Stimulated activated CD4-positive, alpha-beta T cell treated with anti-CD3 and anti-CD28 coated beads, Interleukin-15, amount 100 ng/mL, for 24 hours (primary cell): ENCODE measurements at regions not wholly inside any gene's neighbourhood (a gene's known extent, or its start where the extent isn't known, plus 50 kb on each side); places are given as distances from the start of the nearest gene placed in this dataset.
"Not testable (repeated sequence)": the region's sequence is repeated elsewhere in the genome, so short reads cannot be mapped to it uniquely, and the experiment has no call there.

Experiments used
- DNase-seq: peaks from one replicate; pipeline ENCODE4 v3.0.0-alpha.2; 2020

DNA sequence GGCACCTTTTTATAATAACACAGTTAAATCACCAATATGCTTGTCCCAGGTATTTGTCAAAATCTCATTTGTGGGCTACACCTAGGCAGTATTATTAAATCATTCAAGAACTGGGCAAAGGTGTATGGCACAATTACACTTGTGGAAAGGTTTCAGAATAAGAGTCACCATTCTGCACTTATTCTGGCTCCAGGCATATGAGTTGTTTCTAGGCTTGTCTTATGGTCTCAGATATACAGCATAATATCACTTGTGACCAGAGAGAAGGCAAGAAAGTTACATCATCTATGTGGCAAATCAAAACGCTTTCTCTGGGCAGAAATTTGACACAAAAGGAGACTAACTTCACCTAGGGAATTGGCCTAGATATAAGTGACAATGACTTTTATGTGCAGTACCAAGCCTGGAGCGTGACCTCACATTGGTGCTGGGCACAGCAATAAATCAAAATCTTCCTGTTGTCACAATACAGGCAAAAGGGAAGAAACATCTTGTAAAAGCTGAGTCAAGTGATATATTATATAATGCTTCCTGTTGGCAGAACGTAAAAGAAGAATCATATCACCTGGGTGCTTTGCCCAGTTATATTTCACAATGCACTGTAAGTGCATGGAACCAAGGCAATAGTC is 959.9 kb upstream of the AMELY start:
- no peak for DNase-seq

DNA sequence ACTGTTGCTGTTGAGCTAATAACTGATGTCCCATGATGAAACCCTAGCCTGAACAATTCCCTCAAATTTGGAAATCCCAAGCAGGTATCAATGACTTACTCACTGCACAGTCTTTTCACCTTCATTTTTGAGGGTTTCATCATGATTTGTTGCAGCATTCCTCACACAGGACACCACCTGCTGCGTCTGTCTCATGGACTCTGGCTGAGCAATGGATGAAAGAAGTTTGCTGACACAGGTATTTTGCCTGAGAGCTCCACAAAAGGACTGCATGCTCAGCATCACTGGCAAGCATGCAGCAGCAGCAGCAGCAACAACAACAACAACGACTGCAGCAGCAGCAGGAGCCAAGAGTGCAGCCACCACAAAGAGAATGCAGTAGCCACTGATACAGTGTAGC is 955.4 kb upstream of the AMELY start:
- DNase-seq: no peak

DNA sequence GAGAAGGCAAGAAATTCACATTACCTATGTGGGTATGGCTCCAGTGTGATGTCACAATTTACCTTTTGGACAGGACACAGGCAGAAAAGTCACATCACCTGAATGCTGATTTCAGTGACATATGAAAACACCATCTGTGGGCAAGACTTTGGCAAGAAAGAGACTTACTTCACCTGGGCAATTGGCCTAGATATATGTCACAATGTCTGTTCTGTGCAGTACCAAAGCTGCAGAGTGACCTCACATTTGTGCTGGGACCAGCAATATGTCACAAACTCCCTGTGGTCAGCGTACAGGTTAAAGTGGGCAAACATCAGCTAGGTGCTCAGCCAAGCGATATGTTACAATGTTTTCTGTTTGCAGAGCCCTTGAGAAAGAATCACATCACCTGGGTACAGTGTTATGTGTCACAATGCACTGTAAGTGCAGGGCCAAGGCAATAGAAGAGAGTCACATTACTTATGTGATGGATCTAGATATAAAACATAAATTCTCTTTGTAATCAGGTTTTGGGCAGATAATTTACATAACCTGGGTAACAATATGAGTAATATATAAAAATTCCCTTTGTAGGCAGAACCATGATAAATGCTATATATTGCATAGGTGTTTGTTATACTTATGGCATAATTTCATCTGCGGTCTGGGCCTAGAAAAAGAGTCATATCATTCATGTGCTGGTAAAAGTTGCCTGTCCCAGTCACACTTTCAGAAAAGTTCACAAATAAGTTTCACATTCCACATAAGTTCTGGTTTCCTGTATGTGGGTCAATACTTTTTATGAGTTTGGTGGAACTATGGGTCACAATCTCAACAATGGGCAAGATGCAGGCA is 949.4 kb upstream of the AMELY start:
- no peak for DNase-seq

DNA sequence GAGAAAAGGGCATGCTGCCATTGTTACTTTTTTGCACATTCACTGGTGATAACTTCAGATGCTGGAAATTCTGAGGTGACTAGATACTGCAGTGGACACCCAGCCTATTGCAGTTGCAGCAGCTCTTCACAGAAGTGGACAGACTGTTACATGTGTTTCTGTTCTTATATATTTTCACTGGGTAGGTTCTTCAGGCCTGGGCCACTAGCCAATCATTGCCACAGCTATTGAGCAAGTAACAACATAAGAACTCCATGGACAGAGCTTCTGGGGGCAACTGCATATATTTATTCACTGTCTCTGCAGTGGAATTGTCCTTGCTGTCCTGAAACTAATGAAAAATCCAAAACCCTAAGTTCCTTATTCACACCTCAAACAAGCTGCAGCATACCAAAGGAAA is 938.6 kb upstream of the AMELY start:
- DNase-seq: no peak

DNA sequence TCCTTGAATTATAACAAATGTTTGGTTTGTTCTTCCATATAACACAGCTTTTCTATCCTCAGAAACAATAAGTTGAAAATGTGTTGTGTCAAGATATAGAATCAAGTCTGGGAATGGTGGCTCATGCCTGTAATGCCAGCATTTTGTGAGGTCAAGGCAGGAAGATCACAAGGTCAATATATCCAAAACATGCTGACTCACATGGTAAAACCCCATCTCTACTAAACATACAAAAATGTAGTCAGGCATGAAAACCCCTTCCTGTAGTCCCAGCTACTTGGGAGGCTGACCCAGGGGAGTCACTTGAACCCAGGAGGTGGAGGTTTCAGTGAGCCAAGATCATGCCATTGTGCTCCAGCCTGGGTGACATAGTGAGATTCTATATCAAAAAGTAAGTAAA is 934.2 kb upstream of the AMELY start:
- no peak for DNase-seq

DNA sequence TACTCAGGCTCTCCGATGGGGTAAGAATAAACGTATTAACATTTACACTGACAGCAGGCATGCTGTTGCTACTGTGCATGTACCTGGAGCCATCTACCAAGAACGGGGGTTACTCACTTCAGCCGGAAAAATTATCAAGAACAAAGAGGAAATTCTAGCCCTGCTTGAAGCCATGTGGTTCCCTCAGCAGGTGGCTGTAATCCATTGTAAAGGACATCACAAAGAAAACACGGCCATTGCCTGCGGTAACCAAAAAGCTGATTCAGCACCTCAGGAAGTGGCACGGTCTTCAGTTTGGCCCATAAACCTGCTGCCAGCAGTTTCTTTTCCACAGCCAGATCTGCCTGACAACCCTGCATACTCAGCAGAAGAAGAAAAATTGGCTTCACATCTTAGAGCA is 925.5 kb upstream of the AMELY start:
- DNase-seq: no peak

DNA sequence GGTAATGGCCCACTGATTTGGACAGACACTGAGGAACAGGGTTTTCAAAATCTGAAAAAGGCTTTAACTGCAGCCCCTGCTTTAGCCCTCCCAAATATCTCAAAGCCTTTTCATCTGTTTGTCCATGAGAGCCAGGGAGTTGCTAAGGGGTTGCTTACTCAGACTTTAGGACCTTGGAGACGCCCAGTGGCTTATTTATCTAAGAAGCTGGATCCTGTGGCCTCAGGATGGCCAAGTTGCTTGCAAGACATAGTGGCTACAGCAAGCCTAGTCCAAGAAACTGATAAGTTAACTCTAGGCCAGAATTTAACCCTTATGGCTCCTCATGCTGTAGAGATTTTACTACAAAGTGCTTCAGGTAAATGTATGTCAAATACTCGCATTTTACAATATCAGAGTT is 924.8 kb upstream of the AMELY start:
- DNase-seq: no peak

DNA sequence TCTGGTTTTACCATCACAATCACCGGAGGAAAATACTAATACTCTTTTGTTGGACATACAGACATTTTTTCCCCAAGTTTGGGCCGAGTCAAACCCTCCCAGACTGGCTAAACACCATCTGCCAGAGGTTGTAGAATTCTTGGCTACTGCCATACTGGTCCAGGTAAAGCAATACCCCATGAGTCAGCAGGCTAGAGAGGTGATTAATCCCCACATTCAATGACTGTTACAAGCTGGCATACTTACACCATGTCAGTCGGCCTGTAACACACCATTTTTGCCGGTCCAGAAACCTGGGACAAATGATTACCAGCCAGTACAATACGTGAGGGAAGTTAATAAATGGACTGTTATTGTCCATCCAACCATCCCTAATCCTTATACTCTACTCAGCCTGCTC is 923.9 kb upstream of the AMELY start:
- no peak for DNase-seq

DNA sequence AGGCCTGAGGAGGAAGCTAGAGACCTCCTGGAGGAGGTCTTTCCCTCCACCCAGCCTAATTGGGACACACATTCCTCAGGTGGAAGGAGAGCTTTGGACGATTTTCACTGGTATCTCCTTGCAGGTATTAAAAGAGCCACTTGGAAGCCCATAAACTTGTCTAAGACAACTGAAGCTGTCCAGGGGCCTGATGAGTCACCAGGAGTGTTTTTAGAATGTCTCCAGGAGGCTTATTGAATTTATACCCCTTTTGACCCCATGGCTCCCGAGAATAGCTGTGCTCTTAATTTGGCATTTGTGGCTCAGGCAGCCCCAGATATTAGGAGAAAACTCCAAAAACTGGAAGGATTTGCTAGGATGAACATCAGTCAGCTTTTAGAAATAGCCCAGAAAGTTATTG is 922.7 kb upstream of the AMELY start:
- DNase-seq: no peak

DNA sequence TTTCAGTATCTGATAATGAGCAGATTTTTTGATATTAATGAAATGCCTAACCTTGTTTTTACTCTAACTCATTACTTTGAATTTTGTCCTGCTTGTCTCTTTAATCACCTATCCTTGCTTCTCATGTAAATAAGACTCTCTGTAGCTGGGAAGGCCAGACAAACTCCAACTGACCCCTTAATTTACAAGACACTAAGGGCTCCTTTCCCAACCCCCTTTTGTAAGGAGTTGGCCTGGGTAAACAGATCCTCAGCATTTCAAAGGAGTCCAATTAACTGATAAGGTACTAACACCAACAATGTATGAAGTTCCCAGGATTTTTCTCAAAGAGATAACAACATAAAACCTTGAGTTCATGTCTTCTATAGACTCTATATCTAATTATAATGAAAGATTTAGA is 919.3 kb upstream of the AMELY start:
- DNase-seq: not testable (repeated sequence)

DNA sequence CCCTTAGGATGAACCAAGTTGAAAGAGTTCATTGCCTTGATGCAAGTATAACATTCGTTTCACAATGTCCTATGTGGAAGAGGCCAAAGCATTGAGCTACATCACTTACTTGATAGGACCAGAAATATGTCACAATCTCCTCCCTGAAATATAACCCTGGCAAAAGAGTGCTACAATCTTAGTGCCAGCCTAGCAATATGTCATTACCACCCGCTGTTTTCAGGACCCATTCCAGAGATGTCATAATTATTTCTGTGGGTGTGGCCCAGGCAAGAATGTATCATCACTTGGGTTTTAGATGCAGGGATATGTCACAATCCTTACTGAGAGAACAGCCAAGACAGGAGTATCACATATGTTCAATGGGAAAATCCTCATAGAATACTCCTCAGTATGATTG is 915.0 kb upstream of the AMELY start:
- DNase-seq: no peak

DNA sequence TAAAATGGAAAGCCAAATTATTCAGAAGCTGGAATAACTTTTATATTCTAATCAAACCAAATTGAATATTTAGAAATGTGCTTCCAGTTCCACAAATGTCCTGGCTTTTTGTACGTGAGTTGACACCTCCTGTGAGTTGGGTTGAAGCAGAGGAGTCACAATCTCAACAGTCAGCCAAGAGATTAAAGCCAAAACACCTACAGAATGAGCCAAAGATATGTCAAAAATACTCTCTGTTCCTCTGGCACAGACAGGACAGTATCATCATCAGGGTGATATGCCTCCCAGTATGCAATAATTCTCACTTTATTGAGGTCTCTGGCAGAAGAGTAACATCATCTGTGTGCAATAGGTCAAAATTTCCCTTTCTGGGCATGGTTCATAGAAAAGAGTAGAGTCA is 914.3 kb upstream of the AMELY start:
- DNase-seq: no peak

DNA sequence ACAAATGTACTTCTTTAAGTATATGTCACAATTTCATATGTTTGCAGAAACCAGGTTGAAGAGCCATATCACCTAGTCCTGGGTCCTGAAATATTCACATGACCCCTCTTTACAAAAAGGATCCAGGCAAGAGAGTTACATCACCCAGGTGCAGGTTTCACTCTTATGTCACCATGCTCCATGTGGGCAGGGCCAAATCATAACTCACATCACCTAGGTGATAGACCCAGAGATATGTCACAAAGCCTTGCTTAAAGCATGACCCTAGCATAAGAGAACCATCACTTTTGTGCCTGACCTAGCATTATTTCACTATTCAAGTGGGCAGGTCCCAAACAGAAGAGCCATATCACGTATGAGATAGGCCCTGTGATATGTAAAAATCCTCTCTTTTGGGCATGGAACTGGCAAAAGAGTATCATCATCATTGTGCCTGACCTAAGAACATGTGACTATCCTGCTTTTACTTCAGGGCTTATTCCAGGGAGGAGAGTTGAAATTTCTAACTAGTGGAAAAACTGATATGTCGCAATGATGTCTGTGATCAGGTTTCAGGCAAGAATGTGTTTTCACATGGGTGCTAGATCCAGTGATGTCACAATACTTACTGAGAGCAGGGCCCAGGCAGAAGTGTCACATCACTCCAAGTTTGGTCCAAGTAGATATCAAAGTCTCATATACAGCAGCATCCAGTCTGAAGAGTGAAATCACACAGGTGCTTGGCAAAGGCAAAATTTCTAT is 909.9 kb upstream of the AMELY start:
- no peak for DNase-seq

DNA sequence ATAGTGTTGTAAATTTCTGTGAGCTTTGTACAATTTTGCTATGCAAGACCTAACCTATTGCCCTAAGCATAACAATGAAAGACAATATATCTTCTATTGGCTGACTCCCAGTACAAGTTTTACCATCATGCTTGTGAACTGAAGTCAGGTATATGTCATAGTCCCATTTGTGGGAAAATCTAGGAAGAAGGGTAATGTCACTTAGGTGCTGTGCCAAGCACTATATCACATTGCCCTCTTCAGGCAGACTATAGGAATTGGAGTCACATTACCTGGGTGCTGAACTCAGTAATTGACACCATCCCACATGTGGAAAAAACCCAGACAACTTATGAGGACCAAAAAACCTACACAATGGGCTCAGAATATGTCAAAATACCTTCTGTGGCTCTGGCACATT is 907.4 kb upstream of the AMELY start:
- DNase-seq: no peak

DNA sequence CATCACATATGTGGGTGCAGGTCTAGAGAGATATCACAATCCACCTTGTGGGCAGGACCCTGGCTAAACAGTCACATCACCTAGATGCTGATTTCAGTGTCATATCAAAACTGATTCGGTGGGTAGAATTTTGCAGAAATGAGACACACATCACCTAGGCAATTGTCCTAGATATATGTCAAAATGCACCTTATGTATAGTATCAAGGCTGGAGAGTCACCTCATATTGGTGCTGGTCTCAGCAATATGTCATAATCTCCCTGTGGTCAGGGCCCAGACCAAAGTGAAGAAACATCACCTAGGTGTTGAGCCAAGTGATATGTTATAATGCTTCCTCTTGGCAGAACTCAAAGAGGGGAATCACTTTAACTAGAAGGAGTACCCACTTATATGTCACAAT is 905.0 kb upstream of the AMELY start:
- no peak for DNase-seq

DNA sequence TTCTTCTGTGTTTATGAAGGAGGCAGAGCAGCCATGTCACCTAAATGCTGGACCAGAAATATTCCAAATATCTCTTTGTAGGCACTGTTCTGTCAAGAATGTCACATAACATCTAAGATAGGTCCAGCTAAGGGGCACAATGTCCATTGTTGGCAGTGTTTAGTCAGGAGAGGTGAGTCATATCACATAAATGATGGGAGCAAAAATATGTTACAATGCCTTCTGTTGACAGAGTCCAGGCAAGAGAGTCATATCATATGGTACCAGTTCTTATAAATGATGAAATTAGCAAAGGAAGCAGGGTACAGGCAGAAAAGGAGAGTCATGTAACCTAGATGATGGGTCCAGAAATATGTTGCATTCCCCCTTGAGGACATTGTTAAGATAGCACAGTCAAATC is 904.4 kb upstream of the AMELY start:
- no peak for DNase-seq

DNA sequence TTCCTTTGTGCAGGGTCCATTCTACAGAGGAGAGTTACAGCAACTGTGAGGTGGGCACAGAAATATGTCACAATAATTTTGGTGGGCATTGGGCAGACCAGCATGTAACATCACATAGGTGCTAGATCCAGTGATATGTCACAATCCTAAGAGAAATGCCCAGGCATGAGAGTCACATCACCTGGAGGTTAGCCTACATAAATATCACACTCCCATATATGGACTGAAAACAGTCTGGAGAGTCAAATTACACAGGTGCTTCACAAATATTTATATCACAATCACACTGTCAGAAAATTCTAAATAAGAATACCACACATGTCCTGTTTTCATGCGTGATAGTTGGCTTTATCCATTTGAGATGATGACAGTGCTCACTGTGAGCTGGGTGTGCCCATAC is 903.7 kb upstream of the AMELY start:
- DNase-seq: no peak

DNA sequence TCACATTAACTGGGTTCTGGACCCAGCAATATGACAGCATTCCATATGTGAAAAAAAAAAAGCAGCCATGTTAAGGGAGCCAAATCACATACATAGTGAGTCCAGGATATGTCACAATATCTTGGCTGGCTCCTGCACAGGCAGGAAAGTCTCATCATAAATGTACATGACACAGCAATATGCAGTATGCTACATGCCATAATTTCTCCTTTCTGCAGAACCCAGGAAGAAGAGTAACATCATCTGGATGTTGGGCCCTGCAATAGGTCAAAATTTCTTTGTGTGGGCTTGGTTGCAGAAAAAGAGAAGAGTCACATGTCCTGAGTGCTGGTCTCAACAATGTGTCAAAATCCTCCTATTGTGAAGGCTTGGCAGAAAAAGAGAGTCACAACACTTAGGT is 902.8 kb upstream of the AMELY start:
- no peak for DNase-seq

DNA sequence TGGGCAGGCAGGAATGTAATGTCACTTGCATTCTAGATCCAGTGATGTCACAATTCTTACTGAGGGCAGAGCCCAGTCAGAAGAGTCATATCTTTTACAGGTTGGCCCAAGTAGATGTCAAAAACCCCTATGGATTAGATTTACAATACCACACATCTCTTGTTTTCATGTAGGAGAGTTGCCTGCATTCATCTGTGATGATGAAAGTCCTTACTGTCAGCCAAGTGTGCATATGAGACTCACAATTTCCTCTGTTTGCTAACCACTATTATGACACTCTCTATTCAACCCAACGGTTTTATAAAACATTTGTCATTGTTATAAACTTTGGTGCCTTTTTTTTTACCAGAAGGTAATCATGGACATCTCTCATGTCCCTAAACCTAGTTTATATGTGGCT is 898.8 kb upstream of the AMELY start:
- no peak for DNase-seq

DNA sequence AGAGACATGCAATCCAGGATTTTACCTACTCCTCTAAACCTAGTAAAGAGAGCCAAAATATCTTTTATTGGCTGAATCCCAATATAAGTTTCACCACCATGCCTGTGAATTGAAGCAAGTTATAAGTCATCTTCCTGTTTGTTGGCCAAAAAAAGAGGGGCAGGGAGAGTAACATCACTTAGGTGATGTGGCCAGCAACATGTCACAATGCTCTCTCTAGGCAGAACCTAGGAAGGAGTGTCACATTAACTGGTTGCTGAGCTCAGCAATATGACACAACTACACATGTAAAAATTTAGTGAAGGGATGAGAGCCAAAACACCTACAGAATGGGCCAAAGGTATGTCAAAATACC is 895.9 kb upstream of the AMELY start:
- no peak for DNase-seq

DNA sequence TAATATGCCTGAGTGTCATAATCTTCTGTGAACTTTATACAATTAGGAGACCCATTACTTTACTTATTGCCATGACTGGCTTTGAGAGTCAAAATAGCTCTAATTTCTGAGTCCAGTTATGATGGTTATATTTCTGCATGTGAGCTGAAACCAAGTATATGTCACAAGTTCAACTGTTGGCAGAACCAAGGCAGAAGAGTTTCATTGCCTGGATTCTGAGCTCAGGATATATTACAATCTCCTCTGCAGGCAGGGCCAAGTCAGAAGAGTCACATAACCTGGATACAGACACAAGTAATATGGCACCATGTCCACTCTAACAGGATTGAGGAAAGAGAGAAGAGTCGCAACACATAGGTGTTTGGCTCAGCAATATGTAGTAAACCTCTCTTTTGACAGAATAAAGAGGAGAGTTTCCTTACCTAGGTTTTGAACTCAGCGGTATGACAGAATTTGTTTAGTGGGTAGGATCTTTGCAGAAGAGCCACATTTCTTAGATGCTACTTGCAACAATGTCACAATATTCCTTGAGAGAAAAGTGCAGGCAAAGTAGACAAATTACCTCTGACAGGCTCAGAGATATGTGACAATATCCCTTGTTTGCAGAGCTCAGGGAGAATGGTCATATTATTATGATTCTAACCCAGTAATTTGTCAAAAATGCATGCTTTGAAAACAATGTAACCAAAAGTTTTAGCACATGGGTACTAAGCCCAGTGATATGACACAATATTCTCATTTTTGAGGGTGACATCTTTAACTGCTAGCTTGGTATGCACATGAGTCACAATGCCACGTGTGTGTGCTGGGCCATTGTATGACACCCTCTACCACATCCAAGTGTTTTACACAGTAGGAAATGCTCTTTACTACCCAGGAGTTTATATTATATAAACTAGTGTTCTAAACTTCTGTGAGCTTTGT is 895.3 kb upstream of the AMELY start:
- no peak for DNase-seq

DNA sequence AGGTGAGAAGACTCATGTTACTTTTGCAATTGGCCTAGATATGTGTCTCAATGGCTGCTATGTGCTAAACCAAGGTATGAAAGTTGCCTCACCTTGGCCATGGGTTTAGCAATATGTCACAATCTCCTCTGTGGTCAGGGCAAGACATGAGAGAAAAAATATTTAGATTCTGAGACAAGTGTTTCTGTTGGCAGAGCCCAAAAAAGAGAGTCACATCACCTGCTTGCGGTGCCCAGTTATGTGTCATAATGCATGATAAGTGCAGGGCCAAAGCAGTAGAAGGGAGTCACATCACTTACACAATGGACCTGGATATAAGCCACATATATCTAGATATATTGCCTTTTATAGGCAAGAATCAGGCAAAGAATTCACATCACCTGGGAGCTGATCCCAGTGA is 894.1 kb upstream of the AMELY start:
- no peak for DNase-seq

DNA sequence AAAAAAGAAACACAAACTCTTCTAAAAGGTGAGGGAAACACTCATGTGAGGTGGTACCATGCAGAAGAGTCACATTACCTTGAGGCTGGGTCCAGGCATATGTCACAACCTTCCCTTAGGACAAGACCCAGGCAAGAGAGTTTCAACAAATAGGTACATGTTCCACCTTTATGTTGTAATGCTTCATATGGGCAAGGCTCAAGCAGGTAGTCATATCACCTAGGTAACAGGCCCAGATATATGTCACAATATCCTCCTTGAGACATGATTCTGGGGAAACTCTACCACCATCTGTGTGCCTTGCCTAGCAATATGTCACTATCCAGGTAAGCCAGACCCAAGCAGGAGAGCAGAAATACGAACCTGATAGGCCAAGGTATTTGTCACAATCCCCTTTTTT is 892.2 kb upstream of the AMELY start:
- DNase-seq: no peak
